Liver (tissue), 8 donors: ENCODE measurements at regions not wholly inside any gene's neighbourhood (a gene's known extent, or its start where the extent isn't known, plus 50 kb on each side); places are given as distances from the start of the nearest gene placed in this dataset.

Source experiments
- DNase-seq: peaks from one replicate; pipeline ENCODE4 v3.0.0-alpha.2; 2017; ENCODE audit warnings: low spot score
- H3K27ac ChIP-seq, 2 donors: one replicate each; pipeline ENCODE4 v1.7.0; 2013; ENCODE audit warnings: inconsistent platforms in 2 of 2, low read length in 2 of 2, control low read depth in 1 of 2, low read depth in 1 of 2, mild to moderate bottlenecking in 1 of 2
- H3K27me3 ChIP-seq, 4 donors: one replicate each; pipeline versions ENCODE4 v1.6.1 to v1.7.0; 2013; ENCODE audit warnings: low read length in 3 of 4, inconsistent platforms in 1 of 4, mild to moderate bottlenecking in 1 of 4, moderate library complexity in 1 of 4; ENCODE audit not compliant: control insufficient read depth in 4 of 4, insufficient read depth in 4 of 4
- H3K36me3 ChIP-seq, 4 donors: one replicate each; pipeline versions ENCODE4 v1.6.1 to v1.7.0; 2013; ENCODE audit warnings: low read length in 3 of 4, mild to moderate bottlenecking in 3 of 4, low read depth in 1 of 4, moderate library complexity in 1 of 4; ENCODE audit not compliant: control insufficient read depth in 4 of 4, insufficient read depth in 3 of 4
- H3K4me1 ChIP-seq, 4 donors: one replicate each; pipeline versions ENCODE4 v1.6.1 to v1.7.0; 2013; ENCODE audit warnings: low read length in 3 of 4, mild to moderate bottlenecking in 3 of 4, moderate library complexity in 1 of 4; ENCODE audit not compliant: control insufficient read depth in 4 of 4, insufficient read depth in 4 of 4
- H3K4me3 ChIP-seq, 3 donors: one replicate each; pipeline versions ENCODE4 v1.6.1 to v1.7.0; 2013; ENCODE audit warnings: low read length in 3 of 3, control low read depth in 1 of 3, low read depth in 1 of 3, mild to moderate bottlenecking in 1 of 3
- H3K9ac ChIP-seq, 2 donors: one replicate each; pipeline ENCODE4 v1.7.0; 2013; ENCODE audit warnings: low read length in 2 of 2, mild to moderate bottlenecking in 2 of 2, moderate library complexity in 2 of 2, control low read depth in 1 of 2, low read depth in 1 of 2
- H3K9me3 ChIP-seq, 4 donors: one replicate each; pipeline versions ENCODE4 v1.6.1 to v1.7.0; 2013; ENCODE audit warnings: low read length in 3 of 4; ENCODE audit not compliant: control insufficient read depth in 4 of 4
- EGR1 ChIP-seq, 2 donors: IDR thresholded peaks; 2 replicates each; pipeline ENCODE4 v1.6.1; 2016 to 2018; ENCODE audit warnings: antibody characterized with exemption in 2 of 2, low read depth in 2 of 2
- FOXA1 ChIP-seq: IDR thresholded peaks from 2 replicates; pipeline ENCODE4 v1.6.1; 2016; ENCODE audit warnings: antibody characterized with exemption
- GABPA ChIP-seq, 2 donors: IDR thresholded peaks in 1 of 2; conservative IDR thresholded peaks in 1 of 2; 2 replicates each; pipeline ENCODE4 v1.6.1; 2016; ENCODE audit warnings: antibody characterized with exemption in 2 of 2, mild to moderate bottlenecking in 1 of 2, moderate library complexity in 1 of 2
- HNF4A ChIP-seq, 2 donors: conservative IDR thresholded peaks; 2 replicates each; pipeline ENCODE4 v1.6.1; 2016; ENCODE audit warnings: antibody characterized with exemption in 2 of 2, mild to moderate bottlenecking in 2 of 2
- HNF4G ChIP-seq: IDR thresholded peaks from 2 replicates; pipeline ENCODE4 v1.6.1; 2016; ENCODE audit warnings: antibody characterized with exemption
- JUND ChIP-seq, 2 donors: IDR thresholded peaks; 2 replicates each; pipeline ENCODE4 v1.6.1; 2016; ENCODE audit warnings: antibody characterized with exemption in 2 of 2
- NR2F2 ChIP-seq: IDR thresholded peaks from 2 replicates; pipeline ENCODE4 v1.6.1; 2016; ENCODE audit warnings: antibody characterized with exemption
- RAD21 ChIP-seq, 2 donors: IDR thresholded peaks; 2 replicates each; pipeline ENCODE4 v1.6.1; 2016; ENCODE audit warnings: antibody characterized with exemption in 2 of 2, mild to moderate bottlenecking in 2 of 2
- RXRA ChIP-seq, 2 donors: IDR thresholded peaks; 2 replicates each; pipeline ENCODE4 v1.6.1; 2017 to 2018; ENCODE audit warnings: antibody characterized with exemption in 2 of 2, mild to moderate bottlenecking in 1 of 2
- SP1 ChIP-seq: IDR thresholded peaks from 2 replicates; pipeline ENCODE4 v1.6.1; 2018; ENCODE audit warnings: antibody characterized with exemption, mild to moderate bottlenecking
- TAF1 ChIP-seq: conservative IDR thresholded peaks from 2 replicates; pipeline ENCODE4 v1.6.1; 2016; ENCODE audit warnings: antibody characterized with exemption, mild to moderate bottlenecking
- YY1 ChIP-seq: IDR thresholded peaks from 2 replicates; pipeline ENCODE4 v1.6.1; 2016; ENCODE audit warnings: antibody characterized with exemption, mild to moderate bottlenecking
- WGBS: extraction: QIAGEN DNeasy Blood & Tissue Kit; methylation state at CpG from one replicate; pipeline ENCODE4 v1.1.7; 2013; 5-methylcytosine and 5-hydroxymethylcytosine counted together
- TF ChIP-seq, protein P1 (sequence below): IDR thresholded peaks from 2 replicates; pipeline ENCODE4 v1.6.1; 2016; ENCODE audit warnings: antibody characterized with exemption, mild to moderate bottlenecking
- TF ChIP-seq, protein P2 (sequence below): IDR thresholded peaks from 2 replicates; pipeline ENCODE4 v1.6.1; 2016; ENCODE audit warnings: antibody characterized with exemption
- TF ChIP-seq, protein P3 (sequence below): fragments of 150-350 bp; IDR thresholded peaks from 2 replicates; pipeline ENCODE4 v1.5.1; 2017; ENCODE audit warnings: improper control_type of control experiment, low read depth, low read length; ENCODE audit not compliant: missing input control
- TF ChIP-seq, protein P4 (sequence below): IDR thresholded peaks from 2 replicates; pipeline ENCODE4 v1.6.1; 2016; ENCODE audit warnings: antibody characterized with exemption
- TF ChIP-seq, protein P5 (sequence below): IDR thresholded peaks from 2 replicates; pipeline ENCODE4 v1.6.1; 2016; ENCODE audit warnings: antibody characterized with exemption
- donor health status: healthy.
- donor health status: healthy.
- donor health status: healthy.
- donor health status: healthy.
- donor health status: healthy.

DNA sequence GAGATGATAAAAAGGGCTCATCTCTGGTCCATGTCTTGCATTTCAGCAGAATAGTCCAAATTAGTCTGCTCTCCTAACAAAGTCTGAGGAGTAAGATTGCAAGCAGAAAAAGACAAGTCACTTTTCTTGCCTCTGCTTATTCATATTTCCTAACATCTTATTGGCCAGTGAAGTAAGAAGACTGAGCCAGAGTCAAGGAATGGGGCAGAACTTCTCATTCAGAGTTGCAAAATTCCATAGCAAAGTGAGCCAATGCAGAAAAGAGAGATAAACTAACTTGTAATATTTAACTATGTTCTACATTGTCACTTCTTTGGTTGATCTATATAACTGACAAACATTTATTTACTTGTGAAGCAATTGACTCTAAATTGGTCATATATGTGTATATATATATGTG, 2304.0 kb downstream of the ARAP2 start (continued):
- TF ChIP-seq, protein P1, sequence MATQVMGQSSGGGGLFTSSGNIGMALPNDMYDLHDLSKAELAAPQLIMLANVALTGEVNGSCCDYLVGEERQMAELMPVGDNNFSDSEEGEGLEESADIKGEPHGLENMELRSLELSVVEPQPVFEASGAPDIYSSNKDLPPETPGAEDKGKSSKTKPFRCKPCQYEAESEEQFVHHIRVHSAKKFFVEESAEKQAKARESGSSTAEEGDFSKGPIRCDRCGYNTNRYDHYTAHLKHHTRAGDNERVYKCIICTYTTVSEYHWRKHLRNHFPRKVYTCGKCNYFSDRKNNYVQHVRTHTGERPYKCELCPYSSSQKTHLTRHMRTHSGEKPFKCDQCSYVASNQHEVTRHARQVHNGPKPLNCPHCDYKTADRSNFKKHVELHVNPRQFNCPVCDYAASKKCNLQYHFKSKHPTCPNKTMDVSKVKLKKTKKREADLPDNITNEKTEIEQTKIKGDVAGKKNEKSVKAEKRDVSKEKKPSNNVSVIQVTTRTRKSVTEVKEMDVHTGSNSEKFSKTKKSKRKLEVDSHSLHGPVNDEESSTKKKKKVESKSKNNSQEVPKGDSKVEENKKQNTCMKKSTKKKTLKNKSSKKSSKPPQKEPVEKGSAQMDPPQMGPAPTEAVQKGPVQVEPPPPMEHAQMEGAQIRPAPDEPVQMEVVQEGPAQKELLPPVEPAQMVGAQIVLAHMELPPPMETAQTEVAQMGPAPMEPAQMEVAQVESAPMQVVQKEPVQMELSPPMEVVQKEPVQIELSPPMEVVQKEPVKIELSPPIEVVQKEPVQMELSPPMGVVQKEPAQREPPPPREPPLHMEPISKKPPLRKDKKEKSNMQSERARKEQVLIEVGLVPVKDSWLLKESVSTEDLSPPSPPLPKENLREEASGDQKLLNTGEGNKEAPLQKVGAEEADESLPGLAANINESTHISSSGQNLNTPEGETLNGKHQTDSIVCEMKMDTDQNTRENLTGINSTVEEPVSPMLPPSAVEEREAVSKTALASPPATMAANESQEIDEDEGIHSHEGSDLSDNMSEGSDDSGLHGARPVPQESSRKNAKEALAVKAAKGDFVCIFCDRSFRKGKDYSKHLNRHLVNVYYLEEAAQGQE, result no peak
- TF ChIP-seq GABPA (IDR thresholded peaks at IDR 0.05 in 1 of 2, conservative IDR thresholded peaks at IDR 0.05 in 1 of 2) (no peak), YY1 (no peak)

DNA sequence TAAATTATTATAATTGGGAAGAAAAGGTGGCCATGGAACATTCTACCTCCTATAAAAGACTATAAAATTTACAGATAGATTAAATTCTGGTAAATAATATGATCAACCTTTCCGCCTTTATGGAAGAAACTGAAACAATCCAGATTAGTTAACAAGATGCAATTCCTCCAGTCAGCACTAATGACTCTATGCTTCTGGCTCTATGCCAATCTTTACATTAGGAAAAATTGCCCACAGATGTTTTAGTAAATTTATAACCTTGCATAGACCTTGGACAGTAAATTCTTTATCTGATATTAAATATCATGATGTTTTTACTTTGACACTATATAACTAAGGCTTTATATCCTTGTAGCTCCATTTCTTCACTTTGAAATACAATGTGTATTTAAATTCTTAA, 2302.5 kb downstream of the ARAP2 start:
- no peak overlapping the region for H3K27ac ChIP-seq
- H3K27me3 ChIP-seq, result no peaks in the 10 kb centered on the region
- H3K4me3 ChIP-seq, result no peak overlapping the region
- TF ChIP-seq, protein P2, sequence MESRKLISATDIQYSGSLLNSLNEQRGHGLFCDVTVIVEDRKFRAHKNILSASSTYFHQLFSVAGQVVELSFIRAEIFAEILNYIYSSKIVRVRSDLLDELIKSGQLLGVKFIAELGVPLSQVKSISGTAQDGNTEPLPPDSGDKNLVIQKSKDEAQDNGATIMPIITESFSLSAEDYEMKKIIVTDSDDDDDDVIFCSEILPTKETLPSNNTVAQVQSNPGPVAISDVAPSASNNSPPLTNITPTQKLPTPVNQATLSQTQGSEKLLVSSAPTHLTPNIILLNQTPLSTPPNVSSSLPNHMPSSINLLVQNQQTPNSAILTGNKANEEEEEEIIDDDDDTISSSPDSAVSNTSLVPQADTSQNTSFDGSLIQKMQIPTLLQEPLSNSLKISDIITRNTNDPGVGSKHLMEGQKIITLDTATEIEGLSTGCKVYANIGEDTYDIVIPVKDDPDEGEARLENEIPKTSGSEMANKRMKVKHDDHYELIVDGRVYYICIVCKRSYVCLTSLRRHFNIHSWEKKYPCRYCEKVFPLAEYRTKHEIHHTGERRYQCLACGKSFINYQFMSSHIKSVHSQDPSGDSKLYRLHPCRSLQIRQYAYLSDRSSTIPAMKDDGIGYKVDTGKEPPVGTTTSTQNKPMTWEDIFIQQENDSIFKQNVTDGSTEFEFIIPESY, result no peak
- no peak for TF ChIP-seq YY1
- TF ChIP-seq GABPA (IDR thresholded peaks at IDR 0.05 in 1 of 2, conservative IDR thresholded peaks at IDR 0.05 in 1 of 2), result no peak
- TF ChIP-seq, protein P3, sequence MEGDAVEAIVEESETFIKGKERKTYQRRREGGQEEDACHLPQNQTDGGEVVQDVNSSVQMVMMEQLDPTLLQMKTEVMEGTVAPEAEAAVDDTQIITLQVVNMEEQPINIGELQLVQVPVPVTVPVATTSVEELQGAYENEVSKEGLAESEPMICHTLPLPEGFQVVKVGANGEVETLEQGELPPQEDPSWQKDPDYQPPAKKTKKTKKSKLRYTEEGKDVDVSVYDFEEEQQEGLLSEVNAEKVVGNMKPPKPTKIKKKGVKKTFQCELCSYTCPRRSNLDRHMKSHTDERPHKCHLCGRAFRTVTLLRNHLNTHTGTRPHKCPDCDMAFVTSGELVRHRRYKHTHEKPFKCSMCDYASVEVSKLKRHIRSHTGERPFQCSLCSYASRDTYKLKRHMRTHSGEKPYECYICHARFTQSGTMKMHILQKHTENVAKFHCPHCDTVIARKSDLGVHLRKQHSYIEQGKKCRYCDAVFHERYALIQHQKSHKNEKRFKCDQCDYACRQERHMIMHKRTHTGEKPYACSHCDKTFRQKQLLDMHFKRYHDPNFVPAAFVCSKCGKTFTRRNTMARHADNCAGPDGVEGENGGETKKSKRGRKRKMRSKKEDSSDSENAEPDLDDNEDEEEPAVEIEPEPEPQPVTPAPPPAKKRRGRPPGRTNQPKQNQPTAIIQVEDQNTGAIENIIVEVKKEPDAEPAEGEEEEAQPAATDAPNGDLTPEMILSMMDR, result no peak
- no peak for TF ChIP-seq RAD21 (IDR thresholded peaks at IDR 0.05)
- no peak for TF ChIP-seq JUND (IDR thresholded peaks at IDR 0.05)
- TF ChIP-seq, protein P4, sequence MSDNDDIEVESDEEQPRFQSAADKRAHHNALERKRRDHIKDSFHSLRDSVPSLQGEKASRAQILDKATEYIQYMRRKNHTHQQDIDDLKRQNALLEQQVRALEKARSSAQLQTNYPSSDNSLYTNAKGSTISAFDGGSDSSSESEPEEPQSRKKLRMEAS, result no peak
- no peak for TF ChIP-seq TAF1
- TF ChIP-seq FOXA1, result no peak
- TF ChIP-seq, protein P5, sequence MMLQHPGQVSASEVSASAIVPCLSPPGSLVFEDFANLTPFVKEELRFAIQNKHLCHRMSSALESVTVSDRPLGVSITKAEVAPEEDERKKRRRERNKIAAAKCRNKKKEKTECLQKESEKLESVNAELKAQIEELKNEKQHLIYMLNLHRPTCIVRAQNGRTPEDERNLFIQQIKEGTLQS, result no peak
- TF ChIP-seq, protein P1, result no peak
- no peak for TF ChIP-seq EGR1 (IDR thresholded peaks at IDR 0.05; ENCODE audit: low read depth in 2 of 2)
- TF ChIP-seq HNF4A (conservative IDR thresholded peaks at IDR 0.05), result no peak
- TF ChIP-seq RXRA (IDR thresholded peaks at IDR 0.05), result no peak
- TF ChIP-seq SP1, result no peak
- TF ChIP-seq HNF4G, result no peak
- no peak for TF ChIP-seq NR2F2
- 95% methylated on average over 1 of the region's 1 CpG for WGBS
- no peak overlapping the region for H3K9ac ChIP-seq
- no peak for DNase-seq
- no peaks in the 10 kb centered on the region for H3K9me3 ChIP-seq
- no peaks in the 10 kb centered on the region for H3K4me1 ChIP-seq
- no peaks in the 10 kb centered on the region for H3K36me3 ChIP-seq
